Stomach (tissue), 4 donors: ENCODE measurements at regions not wholly inside any gene's neighbourhood (a gene's known extent, or its start where the extent isn't known, plus 50 kb on each side); places are given as distances from the start of the nearest gene placed in this dataset.

Experiments
- CTCF ChIP-seq, 7 experiments: fragments of 450-650 bp in 4 of 7; fragments of 200-600 bp in 3 of 7; sonication (generic) in 3 of 7; IDR thresholded peaks; one replicate each; pipeline ENCODE4 v1.5.1; 2016 to 2019; ENCODE audit warnings: antibody characterized with exemption in 7 of 7, control low read depth in 2 of 7, mild to moderate bottlenecking in 1 of 7
- EP300 ChIP-seq: sonication (generic); formaldehyde crosslinking; IDR thresholded peaks from one replicate; pipeline ENCODE4 v1.6.1; 2017; ENCODE audit warnings: antibody characterized with exemption
- POLR2A ChIP-seq, 4 donors: fragments of 450-650 bp; IDR thresholded peaks; one replicate each; pipeline ENCODE4 v1.6.1; 2016; ENCODE audit warnings: antibody characterized with exemption in 4 of 4, control low read depth in 2 of 4, mild to moderate bottlenecking in 1 of 4, moderate library complexity in 1 of 4
- POLR2AphosphoS5 ChIP-seq, 3 donors: sonication (generic); formaldehyde crosslinking; IDR thresholded peaks; one replicate each; pipeline ENCODE4 v1.6.1; 2016; ENCODE audit warnings: antibody characterized with exemption in 3 of 3

- TF ChIP-seq POLR2AphosphoS5 (IDR thresholded peaks at IDR 0.05), result no peak
- TF ChIP-seq POLR2A (IDR thresholded peaks at IDR 0.05), result no peak
- no peak for TF ChIP-seq EP300
- no peak for TF ChIP-seq CTCF (IDR thresholded peaks at IDR 0.05)
Measured at GRCh38 chr1:80582980-80583379, 1217.8 kb upstream of the ADGRL2 start.
